Small intestine (tissue), 7 donors: ENCODE measurements at regions not wholly inside any gene's neighbourhood (a gene's known extent, or its start where the extent isn't known, plus 50 kb on each side); places are given as distances from the start of the nearest gene placed in this dataset.

Experiments
- DNase-seq, 2 donors: peaks; one replicate each; pipeline versions ENCODE4 v3.0.0 to v3.0.0-alpha.2; 2013
- FAIRE-seq: peaks from 2 replicates; lab custom pipeline; 2012; peaks lifted over from hg19 to GRCh38; lab: Jason Lieb, UNC
- H3K27ac ChIP-seq, 3 donors: one replicate each; pipeline ENCODE4 v1.5.1; 2013; ENCODE audit warnings: low read length in 2 of 3, mild to moderate bottlenecking in 2 of 3, control low read depth in 1 of 3, inconsistent platforms in 1 of 3, low read depth in 1 of 3, moderate library complexity in 1 of 3
- H3K27me3 ChIP-seq, 3 donors: one replicate each; pipeline ENCODE4 v1.6.1; 2013; ENCODE audit warnings: low read length in 3 of 3, inconsistent platforms in 1 of 3; ENCODE audit not compliant: control insufficient read depth in 3 of 3, insufficient read depth in 3 of 3
- H3K36me3 ChIP-seq, 3 donors: one replicate each; pipeline ENCODE4 v1.6.1; 2013; ENCODE audit warnings: low read length in 3 of 3, inconsistent platforms in 1 of 3, low read depth in 1 of 3, mild to moderate bottlenecking in 1 of 3, moderate library complexity in 1 of 3; ENCODE audit not compliant: control insufficient read depth in 3 of 3, insufficient read depth in 2 of 3
- H3K4me1 ChIP-seq, 3 donors: one replicate each; pipeline ENCODE4 v1.6.1; 2013; ENCODE audit warnings: low read length in 2 of 3, inconsistent platforms in 1 of 3, low read depth in 1 of 3, mild to moderate bottlenecking in 1 of 3, moderate library complexity in 1 of 3; ENCODE audit not compliant: control insufficient read depth in 3 of 3, insufficient read depth in 2 of 3
- H3K4me3 ChIP-seq, 3 donors: one replicate each; pipeline ENCODE4 v1.5.1; 2013; ENCODE audit warnings: low read length in 3 of 3, control low read depth in 1 of 3, inconsistent platforms in 1 of 3, low read depth in 1 of 3, mild to moderate bottlenecking in 1 of 3, moderate library complexity in 1 of 3
- H3K9me3 ChIP-seq, 2 donors: one replicate each; pipeline ENCODE4 v1.6.1; 2013; ENCODE audit warnings: low read depth in 1 of 2, low read length in 1 of 2; ENCODE audit not compliant: control insufficient read depth in 2 of 2, insufficient read depth in 1 of 2
- WGBS, 3 donors: extraction: QIAGEN DNeasy Blood & Tissue Kit; methylation state at CpG; one replicate each; pipeline ENCODE4 v1.1.7; 2013; 5-methylcytosine and 5-hydroxymethylcytosine counted together
- donor health status: healthy with polysubstance abuse.
- donor health status: control.
- donor health status: control.
- donor health status: Bipolar disorder and iron deficiency.
- donor health status: healthy.

- Histone ChIP-seq H3K27me3 (no peaks in the 10 kb centered on the region), H3K36me3 (no peaks in the 10 kb centered on the region), H3K9me3 (no peaks in the 10 kb centered on the region), H3K27ac (peak overlapping the region in 1 of 3 donors; percentile 81), H3K4me3 (no peak overlapping the region), H3K4me1 (peaks cover 0 to 22% (median 14%) of the 10 kb centered on the region in 3 donors)
- no peak for FAIRE-seq
- no peak for DNase-seq
Measured at GRCh38 chr14:65357689-65358088, 54.8 kb upstream of the FUT8 start.

GRCh38 chr14:65359503-65359902, 53.0 kb upstream of the FUT8 start:
- WGBS, 3 donors: 48 to 62% (median 56%) methylated on average over 3 of the region's 3 CpGs
- no peaks in the 10 kb centered on the region for H3K36me3 ChIP-seq
- H3K27ac ChIP-seq: no peak overlapping the region
- no peaks in the 10 kb centered on the region for H3K27me3 ChIP-seq
- FAIRE-seq (no peak), DNase-seq (no peak)
- H3K4me1 ChIP-seq: peaks cover 0 to 17% (median 14%) of the 10 kb centered on the region in 3 donors
- no peak overlapping the region for H3K4me3 ChIP-seq
- H3K9me3 ChIP-seq: no peaks in the 10 kb centered on the region

DNA sequence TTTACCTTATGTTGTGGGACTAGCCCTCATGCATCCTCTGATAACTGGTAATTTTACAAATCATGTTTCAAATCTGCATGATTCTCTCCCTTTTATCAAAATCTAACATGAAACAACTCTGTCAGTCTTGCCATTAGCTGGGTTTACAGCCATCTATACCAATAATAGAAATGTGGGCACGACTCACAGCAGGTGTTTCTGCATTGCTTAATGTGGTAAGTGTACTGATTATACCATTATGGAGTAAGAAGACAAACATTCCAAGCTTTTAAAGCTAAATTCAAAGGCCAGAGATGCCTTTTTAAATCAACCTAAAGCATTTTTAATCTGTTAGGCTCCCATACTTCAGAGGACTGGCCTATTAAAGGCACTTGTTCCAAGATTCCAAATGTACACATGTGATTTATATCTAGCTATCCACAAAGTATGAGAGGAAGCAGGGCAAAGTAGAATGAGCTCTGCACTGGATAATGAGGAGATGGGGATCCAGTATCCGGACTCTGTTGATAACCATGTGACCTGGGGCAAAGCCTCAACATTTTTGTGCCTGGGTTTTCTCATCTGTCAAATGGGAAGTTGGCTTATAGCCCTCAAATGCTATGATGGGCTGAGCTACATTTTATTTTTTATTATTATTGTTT, 52.3 kb upstream of the FUT8 start:
- 19 to 48% (median 45%) methylated on average over 2 of the region's 2 CpGs for WGBS, 3 donors
- FAIRE-seq: no peak
- Histone ChIP-seq H3K4me3 (no peak overlapping the region), H3K27ac (no peak overlapping the region), H3K9me3 (peaks cover 0 to 1% of the 10 kb centered on the region in 2 donors), H3K27me3 (no peaks in the 10 kb centered on the region), H3K36me3 (no peaks in the 10 kb centered on the region), H3K4me1 (peaks cover 0 to 14% (median 10%) of the 10 kb centered on the region in 3 donors)
- DNase-seq: no peak

DNA sequence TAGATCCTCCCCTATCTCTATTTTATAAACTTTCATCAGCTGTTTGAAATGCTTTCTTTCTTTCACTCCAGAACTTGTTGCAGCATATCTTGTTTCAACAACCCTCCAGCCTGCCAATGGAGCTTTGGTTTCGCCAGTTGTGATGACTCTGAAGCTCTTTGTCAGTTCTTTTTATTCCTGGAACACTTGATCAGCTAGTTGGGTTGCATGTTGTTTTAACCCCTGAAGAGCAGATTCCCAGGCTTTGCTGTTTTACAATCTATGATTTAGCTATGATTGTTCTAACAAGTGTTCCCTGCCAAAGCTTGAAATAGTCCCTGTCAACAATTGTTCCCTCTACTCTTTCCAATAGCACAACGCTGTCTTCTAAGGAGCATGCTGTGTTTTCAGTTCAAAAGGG, 50.6 kb upstream of the FUT8 start:
- H3K4me1 ChIP-seq: peaks cover 0 to 9% (median under 1%) of the 10 kb centered on the region in 3 donors
- peak overlapping the region in 1 of 3 donors; percentile 36 for H3K27ac ChIP-seq
- H3K27me3 ChIP-seq: no peaks in the 10 kb centered on the region
- H3K4me3 ChIP-seq: no peak overlapping the region
- H3K9me3 ChIP-seq: peaks cover 0 to 1% of the 10 kb centered on the region in 2 donors
- no peak for DNase-seq
- no peaks in the 10 kb centered on the region for H3K36me3 ChIP-seq
- FAIRE-seq: no peak
- 60 to 90% (median 83%) methylated on average over 2 of the region's 2 CpGs for WGBS, 3 donors
